NCI-H146 (cell line): ENCODE measurements at regions not wholly inside any gene's neighbourhood (a gene's known extent, or its start where the extent isn't known, plus 50 kb on each side); places are given as distances from the start of the nearest gene placed in this dataset.

ENCODE experiments used
- DNase-seq: peaks from one replicate; lab custom pipeline; 2025; lab: John Stamatoyannopoulos, UW

GRCh38 chr2:225137971-225138370, 95.7 kb upstream of the DOCK10 start:
- no peak for DNase-seq

DNA sequence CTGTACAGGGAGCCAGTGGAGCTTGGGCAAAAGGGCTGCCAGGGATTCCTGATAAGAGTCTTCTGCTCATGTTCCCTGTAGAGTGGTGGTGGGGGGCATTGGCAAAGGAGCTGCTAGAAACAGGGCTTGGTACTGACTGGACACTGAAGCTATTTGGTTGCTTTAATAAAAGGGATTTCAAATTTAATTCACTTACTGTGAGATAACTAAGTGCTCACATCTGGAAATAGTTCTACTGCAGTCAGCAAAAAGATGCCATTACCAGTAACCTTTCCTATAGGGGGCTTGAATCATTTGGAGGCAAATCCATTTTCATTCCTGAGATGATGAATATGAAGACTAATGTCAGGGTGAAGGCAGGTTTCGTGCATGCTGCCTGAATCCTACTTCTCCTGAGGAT, 94.3 kb upstream of the DOCK10 start:
- DNase-seq = no peak

DNA sequence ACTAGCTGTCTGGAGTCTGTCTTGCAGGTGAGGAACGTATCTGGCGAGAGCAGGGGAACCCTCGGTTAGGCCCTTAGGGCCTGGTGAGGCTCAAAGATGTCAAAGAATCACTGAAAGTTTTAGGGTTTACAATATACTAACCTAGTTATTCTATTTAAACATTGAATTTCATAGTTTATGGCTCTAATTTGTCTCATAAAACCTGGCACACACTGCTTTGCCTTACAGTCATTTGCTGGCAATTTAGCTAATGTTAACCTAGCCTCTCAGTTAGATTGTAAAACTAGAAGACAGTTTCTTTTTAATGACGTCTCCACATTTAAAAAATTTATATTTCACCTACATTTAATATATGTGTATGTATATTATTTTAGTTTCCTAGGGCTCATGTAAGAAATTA, 89.6 kb upstream of the DOCK10 start:
- DNase-seq = no peak

- peak; percentile 3 for DNase-seq
Measured at GRCh38 chr2:225130093-225130492, 87.8 kb upstream of the DOCK10 start.

GRCh38 chr2:225124311-225125017, 82.2 kb upstream of the DOCK10 start:
- peak; percentile 58 for DNase-seq

- DNase-seq = peak; percentile 1
Measured at GRCh38 chr2:225122583-225123486, 80.6 kb upstream of the DOCK10 start.

DNA sequence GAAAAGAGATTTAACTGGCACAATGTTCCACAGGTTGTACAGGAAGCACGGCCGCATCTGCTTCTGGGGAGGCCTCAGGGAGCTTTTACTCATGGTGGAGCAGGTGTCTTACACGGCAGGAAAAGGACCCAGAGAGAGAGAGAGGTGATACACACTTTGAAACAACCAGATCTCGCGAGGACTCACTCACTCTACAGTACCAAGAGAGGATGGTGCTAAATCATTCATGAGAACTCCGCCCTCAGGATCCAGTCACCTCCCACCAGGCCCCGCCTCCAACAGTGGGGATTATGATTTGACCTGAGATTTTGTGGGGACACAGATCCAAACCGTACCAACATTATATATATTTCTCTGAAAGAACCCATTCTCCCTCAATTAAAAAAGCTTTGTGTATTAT, 79.7 kb upstream of the DOCK10 start:
- no peak for DNase-seq

DNA sequence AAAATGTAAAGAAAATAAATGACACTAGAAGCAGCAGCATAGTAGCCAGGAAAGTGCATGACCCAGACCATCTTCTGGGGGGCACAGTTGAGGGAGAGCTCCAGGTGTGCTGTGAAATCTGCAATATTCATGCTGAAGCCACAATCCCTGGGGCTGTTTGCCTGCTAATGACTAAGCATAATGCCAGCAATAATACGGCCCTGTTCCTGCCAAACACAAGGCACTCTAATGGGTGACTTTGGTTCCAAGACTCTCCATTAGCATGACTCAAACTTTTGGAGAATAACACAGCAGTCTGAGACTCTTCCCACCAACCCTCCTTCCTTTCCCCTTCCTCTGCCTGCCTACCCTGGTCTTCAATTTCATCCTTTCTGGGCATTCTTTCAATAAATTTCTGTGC, 77.9 kb upstream of the DOCK10 start:
- peak; percentile 42 for DNase-seq

DNA sequence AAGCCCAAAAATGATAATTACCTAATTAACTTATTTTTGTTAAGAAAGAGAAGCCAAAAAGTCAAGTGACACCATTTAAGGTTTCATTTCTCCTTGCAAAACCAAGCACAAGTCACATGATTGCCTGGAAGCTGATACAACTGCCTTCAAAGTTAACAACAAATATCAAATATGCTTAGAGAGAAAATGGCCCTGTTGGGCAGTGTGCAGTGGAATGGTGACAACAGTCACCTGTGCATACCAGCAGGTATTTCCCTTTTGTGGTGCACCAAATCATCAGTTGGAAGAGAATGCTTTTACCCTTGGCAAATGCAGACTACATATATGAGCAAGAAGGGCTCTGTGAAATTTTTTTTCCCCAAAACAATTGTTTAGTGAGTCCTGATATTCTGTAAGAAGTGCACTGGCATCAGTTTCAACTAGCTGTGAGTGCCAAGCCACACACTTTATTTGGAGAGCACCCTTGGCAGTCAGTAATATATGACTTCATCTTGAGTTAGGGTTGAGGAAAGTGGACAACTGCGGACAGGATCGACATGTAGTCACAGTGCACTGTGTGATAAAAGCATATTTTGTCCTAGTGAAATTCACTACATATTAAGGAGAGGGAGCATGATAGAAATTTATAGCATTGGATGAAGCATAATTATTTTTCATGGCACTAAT, 74.9 kb upstream of the DOCK10 start:
- no peak for DNase-seq

DNA sequence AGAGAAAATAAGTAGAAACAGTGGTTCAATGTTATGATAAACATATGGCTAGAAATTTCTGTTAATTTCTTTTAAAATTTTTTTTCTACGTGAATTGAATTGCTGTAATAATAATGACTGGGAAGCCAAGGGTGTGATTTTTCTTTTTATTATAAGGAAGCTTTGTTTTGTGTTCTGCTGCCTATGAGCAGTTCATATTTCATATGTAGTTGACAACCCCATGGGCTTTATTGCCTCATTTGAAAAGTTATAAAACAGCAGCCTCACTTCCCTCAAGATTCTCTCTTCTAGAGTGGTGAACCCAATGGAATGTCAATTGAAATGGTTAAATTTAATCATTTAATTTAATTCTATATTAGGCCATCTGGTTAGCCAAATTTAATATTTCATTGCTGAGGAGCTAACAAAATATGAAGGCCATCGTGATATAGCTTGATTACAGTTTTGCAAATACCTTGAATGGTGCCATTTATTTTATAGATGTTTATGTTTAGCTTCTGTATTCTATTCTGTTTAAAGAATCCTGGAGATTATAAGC, 72.6 kb upstream of the DOCK10 start:
- no peak for DNase-seq

DNA sequence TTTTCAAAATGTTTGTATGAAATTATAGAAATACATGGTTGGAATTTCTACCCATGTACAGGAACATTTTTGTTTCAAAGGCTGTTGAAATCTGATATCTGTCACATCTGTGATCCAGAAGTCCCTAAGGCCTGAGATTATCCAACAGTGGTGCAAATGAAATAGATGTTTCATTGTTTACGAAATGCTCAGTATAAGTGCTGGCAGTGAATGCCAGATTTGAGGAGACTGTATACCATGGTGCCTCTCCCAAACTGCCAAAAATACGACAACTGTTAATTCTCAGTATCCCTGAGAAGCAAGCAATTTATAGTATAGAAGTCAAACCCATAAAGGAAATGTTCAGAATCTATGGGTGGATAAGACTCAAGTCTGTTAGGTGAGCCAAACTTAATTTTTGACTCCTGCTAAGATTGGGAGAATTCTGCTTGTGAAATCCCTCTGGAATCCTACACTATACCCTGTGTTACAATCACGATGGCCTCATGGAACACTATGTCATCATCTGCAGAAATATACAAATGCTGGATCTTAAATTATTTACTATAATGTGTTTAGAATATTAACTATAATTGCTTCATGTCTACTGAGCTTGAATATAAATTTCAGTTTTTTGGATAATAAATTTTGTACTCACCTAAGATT, 71.2 kb upstream of the DOCK10 start:
- DNase-seq = no peak

DNA sequence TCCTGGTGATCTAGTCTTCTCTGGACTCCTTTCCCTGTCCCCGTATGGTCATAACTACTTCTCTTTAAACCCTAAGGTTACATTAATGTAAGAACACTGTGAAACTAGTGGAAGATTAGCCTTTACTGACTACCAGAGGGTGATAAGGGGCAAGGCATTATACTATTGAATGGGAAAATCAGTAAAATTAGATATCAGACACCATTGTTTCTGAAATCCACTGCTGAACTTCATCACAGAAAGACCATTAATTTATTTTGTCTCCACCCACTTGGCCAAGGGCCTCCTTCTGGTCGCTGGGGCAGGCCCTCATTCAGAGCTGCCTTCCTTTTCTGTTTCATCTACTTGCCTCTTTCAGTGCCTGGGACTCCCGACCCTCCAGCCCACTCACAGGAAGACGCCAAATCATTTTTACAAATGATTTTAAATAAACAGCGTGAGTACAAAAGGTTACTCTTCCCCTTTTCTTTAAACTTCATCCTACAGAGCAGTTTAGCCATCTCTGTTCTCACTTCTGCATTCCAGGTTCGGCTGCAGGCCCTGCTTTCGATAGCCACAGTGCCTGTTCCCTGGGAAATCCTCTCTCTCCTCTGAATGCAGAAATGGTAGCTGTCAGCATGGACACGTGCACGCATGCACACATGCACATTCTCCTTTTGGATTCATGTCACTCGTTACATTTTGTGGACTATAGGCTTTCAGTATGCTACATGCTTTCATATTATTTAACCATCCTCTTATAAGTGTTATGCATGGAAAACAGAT, 70.3 kb upstream of the DOCK10 start:
- no peak for DNase-seq

GRCh38 chr2:225108805-225109204, 66.5 kb upstream of the DOCK10 start:
- DNase-seq = no peak

DNA sequence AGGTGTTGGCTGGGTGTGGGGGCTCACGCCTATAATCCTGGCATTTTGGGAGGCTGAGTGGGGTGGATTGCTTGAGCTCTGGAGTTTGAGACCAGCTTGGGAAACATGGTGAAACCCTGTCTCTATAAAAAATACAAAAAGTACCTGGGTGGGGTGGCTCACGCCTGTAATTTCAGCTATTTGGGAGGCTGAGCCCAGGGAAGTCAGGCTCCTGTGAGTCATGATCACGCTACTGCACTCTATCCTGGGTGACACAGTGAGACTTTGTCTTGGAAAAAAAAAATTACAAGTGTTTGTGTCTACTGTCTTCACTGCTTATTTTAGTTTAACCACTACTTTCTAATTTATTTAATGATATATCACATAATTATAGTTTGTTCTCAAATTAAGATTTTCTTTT, 62.7 kb upstream of the DOCK10 start:
- DNase-seq = no peak

DNA sequence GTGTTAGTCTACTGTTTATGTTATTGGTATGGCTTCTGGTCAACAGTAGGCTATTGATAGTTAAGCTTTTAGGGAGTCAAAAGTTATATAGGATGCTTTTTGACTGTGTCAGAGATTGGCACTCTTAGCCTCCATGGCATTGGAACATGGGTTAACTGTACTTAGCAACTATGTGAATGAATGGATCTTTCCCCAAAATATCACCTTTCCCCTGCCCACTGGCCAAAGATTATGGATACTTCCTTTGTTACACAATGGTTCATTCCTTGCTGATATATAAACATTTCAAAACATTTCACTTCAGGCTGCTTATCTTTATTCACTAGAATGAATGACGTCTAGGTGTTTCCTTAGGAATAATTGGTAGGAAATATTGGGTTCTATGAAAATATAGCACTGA, 62.1 kb upstream of the DOCK10 start:
- no peak for DNase-seq

GRCh38 chr2:225103737-225104141, 61.5 kb upstream of the DOCK10 start:
- no peak for DNase-seq

DNA sequence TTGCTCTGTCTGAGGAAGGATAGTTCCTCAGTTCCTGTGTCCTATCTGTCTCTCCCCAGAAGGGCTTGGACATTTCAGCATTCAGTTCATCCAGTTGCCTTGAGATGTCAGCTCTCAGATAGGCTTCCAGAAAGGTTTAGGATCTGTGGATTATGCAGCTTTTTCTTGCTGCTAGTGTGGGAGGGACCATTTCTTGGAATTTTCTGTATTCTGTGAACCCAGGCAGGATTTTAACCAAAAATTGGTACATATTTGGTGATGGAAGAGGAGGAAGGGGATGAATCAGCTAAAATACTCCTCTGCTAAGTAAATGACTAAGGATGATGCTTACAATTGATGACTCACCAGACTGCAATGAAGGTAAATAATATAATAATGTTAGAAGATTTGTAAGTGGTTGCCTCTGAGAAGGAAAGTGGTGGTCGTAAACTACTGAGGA, 58.6 kb upstream of the DOCK10 start:
- DNase-seq = no peak

DNA sequence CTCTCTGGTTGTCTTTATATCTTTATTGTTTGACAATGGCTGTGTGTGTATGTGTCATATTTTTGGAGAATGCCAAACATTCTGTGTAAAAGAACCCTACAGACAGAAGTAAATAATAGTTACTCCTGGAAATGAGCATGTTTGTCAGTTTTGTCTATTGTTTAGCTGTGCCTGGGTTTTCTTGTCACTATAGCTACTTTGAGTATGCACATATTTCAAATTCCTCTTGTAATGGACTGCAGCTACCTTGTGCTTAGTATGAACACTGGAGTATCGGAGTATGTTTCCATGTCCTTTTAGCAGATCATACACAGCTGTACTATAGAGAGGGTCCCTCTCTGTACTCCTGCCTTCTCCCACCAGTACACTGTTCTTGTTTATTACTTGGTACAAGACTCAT, 58.0 kb upstream of the DOCK10 start:
- DNase-seq = no peak

- DNase-seq = no peak
Measured at GRCh38 chr2:225097035-225097434, 54.8 kb upstream of the DOCK10 start.
